GM19452 (cell line): ENCODE measurements at regions not wholly inside any gene's neighbourhood (a gene's known extent, or its start where the extent isn't known, plus 50 kb on each side); places are given as distances from the start of the nearest gene placed in this dataset.
"Not testable (repeated sequence)": the region's sequence is repeated elsewhere in the genome, so short reads cannot be mapped to it uniquely, and the experiment has no call there.

Source experiments
- ATAC-seq: cut with Tn5 transposase; IDR thresholded peaks from one replicate; pipeline ENCODE4 v1.9.1; 2021; ENCODE audit not compliant: unreplicated experiment

DNA sequence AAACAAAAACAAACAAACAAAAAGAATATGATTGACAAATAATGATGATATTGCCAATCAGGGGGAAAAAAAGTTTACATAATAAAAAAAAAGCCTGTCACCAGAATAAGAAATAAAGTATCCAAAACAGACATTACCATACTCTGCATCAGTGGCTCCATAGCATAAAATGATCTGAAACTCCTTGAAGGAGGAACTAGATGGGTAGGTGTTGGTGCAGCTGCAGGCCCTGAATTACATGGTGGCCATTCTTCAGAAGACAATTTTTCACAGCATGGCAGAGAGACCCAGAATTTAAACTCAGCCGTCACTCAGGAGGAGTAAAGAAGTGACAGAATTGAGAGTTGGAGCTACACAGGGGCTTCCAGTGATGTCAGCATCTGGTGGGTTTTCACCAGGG lies 60.2 kb downstream of the GLUL start:
- no peak for ATAC-seq

DNA sequence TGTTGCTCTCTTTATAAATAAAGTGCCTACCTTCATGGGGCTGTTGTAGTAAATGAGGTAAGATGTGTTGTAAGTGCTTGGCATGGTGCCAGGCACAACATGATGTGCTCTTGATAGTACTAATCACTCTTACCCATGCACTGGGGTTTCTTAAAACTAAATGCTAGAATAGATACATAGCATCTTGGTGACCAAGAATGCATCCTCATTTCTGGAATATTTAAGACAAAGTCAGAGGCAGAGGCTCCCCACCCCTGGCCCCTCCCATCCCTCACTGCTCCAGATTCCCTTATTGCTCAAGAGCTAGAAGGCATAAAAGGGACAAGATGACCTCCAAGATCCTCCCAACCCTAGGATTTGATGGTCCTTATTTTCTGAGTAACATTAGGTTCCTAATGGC lies 61.3 kb downstream of the GLUL start:
- no peak for ATAC-seq

DNA sequence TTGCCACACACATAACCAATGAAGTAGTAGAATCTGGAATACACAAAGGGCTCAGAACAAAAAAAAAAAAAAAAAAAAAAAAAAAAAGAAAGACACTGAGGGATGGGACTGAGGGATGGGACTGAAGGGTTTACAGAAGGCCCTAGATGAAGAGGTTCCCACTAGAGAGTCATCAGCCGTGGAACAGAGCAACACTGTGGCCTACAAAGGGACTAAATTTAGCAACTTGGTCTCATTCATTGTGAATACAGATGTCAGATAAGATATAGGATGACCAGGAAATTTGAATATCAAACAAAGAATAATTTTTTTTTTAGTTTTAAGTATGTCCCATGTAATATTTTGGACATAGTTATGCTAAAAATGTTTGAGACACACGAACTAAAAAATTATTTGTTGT lies 62.1 kb downstream of the GLUL start:
- ATAC-seq = no peak

DNA sequence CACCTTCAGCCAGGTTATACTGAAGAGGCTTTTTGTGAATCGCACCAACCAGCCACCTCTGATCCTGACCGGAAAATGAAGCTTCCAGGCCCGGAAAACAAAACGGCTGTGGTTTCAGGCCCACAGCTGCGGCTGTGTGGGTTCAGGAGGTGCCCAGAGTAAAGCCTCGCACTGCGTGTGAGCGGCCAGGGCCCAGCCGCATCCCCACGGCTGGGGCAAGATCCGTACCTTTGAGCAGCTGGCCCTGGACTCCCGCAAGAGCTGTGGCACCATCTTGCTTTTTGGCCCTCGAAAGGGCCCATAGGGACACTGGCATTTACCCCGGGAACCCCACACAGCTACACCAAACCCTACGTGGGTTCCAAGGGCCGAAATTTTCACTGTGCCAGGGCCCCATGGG lies 63.0 kb downstream of the GLUL start:
- no peak for ATAC-seq

DNA sequence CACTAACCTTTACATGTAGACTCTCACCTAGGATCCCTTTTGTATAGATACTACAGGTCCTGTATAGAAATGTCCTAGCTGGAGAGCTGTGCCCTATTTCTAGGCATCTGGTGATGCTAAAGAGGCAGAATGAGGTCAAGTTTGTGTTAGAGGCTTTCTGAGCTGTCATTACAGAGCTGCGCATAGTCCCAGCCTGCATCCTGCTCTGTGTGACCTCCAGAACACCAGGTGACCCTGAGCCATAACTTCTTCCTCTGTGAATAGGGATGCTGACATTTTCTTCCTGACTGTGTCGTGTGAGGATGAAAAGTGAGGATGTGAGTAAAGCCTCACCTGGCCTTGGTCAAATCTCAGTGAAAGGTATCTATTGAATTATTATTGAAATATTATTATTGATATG lies 66.3 kb downstream of the GLUL start:
- no peak for ATAC-seq

DNA sequence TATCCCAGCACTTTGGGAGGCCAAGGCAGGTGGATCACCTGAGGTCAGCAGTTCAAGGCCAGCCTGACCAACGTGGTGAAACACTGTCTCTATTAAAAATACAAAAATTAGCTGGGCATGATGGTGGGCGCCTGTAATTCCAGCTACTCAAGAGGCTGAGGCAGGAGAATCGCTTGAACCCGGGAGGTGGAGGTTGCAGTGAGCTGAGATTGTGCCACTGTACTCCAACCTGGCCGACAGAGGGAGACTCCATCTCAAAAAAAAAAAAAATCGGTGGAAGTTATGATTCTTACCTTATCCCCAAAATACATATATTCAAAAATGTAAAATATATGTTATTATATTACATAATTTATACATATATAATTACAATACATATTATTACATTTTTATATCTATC lies 70.1 kb downstream of the GLUL start:
- ATAC-seq = not testable (repeated sequence)

DNA sequence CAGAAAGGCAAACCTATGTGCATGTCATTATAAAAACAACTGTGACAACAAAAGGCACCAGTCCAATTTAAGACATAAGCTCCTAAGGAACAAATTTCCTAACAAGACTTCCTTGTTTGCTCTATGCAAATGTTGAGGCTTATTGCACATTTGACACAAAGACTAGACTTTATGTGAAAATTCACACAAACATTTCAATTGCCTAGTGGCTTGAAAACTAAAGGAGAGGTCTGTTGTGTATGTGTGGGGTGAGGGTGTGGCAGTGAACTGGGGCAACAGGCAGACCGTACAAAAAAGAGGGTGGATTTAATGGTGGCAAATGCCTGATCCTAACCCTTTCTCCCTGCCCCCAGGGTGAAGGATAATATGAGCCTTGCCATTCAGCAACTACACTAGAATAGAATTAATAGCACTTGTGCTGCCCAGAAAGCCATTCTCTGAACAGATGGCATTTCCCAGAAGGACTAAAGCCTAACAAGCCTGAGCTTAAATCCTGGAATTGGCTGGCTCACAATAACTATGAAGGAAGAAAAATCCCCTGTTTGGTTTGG lies 73.9 kb downstream of the GLUL start:
- no peak for ATAC-seq

DNA sequence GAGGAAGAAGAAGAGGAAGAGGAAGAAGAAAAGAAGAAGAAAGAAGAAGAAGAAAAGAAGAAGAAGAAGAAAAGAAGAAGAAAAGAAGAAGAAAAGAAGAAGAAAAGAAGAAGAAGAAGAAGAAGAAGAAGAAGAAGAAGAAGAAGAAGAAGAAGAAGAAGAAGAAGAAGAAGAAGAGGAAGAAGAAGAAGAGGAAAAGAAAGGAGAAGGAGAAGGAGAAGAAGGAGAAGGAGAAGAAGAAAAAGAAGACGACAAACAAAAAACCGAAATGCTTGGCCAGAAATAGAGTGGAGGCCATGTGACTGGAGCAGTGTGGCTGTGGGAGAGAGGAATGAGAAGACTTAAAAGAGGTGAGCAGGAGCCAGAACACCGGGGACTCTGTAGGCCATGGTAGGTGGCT lies 75.1 kb downstream of the GLUL start:
- ATAC-seq = not testable (repeated sequence)

DNA sequence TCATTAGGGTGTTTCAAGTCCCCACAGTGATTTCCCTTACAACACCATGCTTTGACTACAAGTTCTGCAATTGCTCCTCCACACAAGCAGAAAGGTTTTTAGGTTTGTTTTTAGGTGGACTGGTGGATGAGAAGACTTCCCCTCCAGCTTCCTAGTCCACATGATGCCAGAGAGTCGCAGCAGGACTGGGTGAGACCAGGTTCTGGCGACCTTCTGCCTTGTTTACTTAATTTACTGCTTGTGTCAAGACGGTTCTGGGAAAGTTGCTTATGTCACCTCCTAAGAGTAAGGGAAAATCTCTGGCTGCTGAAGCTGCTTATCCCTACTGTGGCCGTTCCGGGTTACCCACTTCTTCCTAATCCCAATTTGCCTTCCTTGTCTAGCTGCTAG lies 76.4 kb downstream of the GLUL start:
- ATAC-seq = no peak

DNA sequence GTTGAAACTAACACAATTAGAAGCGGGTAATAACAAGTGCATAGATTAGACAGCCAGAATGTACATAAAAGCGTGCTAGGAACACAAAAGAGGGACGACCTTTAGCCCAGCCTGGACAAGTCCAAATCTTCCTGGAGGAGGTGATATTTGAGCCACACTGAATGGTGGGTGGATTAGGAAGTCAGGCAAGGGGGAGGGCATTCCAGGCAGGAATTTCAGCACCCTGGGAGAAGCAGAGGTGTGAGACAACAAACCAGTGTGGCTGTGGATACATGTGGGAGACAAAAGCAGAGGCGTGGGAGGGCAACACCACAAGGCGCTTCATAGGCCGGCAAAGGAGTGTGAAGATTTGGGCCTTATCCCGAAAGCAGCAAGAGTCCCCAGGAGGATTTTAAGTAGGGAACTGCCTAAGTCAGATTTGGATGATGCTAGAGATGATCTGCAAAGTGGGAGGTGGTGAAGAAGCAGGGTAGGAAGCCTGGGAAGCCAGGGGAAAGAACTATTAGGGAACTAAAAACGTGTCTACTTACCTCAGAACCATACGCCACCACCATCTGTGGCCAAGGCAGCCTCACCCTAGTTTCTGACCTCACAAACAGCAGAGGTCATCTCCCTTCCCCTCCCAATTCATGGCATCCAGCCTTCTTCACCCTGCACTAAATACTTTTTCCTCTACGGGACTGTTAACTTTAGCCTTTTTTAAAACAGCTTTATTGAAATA lies 81.8 kb downstream of the GLUL start:
- ATAC-seq = no peak

DNA sequence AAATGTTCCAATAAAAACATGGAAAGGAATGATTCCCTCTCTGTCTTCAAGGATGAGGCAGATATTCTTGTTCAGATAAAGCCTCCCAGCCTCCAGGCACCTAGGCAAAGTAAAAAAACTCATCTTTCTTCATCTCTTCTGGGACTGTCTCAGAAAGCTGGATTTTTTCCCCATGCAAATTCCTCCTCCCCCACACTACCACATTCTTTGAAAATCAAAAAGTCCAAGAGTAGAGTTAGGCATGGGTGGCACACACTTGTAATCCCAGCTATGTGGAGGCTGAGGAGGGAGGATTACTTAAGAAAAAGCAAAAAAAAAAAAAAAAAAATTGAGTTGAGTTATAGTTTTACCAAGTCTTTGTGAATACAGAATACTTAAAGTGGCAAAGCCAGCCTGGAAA lies 82.8 kb downstream of the GLUL start:
- ATAC-seq = no peak

DNA sequence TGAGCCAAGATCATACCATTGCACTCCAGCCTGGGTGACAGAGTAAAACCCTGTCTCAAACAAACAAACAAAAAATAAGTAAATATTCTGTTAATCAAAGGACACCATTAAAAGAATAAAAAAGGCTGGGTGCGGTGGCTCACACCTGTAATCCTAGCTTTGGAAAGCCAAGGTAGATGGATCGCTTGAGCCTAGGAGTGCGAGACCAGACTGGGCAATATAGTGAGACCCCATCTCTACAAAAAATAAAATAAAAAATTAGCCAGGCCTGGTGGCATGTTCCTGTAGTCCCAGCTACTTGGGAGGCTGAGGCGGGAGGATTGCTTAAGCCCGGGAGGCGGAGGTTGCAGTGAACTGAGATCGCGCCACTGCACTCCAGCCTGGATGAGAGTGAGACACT lies 84.1 kb downstream of the GLUL start:
- ATAC-seq = not testable (repeated sequence)

DNA sequence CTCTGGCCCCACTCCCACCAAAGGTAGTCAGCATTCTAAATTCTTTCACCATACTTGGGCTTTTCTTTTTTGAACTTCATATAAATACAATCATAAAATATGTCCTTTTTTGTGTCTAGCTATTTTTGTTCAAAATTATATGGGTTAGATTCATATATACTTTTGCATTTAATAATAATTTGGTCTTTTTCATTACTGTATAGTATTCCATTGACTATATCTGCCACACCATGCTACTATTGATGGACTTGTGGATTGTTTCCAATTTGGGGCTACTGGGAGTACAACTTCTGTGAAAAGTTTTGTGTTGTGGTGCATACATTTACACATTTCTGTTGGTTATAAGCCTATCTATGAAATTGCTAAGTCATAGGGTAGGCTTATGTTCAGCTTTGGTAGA lies 85.7 kb downstream of the GLUL start:
- no peak for ATAC-seq

DNA sequence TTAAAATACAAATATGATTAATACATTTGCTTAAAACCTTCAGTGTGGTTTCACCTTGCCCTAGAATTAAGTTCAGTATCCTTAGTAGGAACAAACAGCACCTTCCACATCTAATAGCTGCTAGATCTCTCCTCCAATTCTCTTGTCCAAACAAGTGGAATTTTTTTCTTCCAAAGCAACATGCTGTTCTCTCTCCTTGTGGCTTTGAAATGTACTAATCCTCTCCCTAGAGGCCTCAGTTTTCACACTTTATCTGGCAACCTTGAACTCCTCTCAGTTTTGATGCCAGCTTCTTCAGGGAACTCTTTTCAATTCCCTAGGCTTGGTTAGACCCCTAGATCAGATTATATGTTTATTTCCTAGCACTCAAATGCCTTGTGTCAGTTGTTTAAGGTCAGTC lies 87.0 kb downstream of the GLUL start:
- no peak for ATAC-seq

DNA sequence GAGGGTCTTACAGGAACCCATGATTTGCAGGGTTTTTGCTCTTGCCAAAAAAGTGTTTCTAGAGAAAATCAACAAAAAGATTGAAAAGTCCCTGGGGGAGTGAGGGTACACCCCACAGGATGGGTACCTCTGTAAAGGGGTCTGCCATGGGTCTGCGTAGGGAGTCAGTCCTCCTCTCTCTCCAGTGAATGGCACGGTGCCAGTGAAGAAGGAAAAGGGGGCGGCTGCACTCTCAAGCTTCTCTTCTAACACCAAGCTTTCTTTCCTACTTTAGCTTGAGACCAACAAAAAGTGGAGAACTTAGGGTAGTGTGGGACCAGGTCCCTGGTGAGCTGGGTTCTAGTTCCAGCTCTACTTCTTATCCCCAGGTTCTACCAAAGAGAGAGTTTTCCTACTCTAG lies 87.4 kb downstream of the GLUL start:
- ATAC-seq = no peak

DNA sequence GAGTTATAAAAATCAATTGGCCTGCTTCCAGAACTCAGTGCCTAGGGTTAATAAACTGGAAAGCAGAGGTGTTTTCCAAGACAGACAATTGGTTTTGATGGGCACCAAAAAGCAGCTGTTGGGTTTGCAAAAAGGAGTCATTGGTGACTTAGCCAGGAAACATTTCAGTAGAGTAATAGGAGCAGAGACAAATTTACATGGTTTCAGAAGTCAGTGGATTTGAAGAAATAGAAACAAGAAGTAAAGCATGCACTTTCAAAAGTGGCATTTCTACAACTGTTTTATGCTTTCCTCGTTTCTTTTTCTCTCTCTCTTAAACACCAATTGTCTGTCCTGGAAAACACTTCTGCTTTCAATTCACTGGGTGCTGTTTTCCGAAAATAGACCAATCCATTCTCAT lies 87.8 kb downstream of the GLUL start:
- ATAC-seq = no peak

DNA sequence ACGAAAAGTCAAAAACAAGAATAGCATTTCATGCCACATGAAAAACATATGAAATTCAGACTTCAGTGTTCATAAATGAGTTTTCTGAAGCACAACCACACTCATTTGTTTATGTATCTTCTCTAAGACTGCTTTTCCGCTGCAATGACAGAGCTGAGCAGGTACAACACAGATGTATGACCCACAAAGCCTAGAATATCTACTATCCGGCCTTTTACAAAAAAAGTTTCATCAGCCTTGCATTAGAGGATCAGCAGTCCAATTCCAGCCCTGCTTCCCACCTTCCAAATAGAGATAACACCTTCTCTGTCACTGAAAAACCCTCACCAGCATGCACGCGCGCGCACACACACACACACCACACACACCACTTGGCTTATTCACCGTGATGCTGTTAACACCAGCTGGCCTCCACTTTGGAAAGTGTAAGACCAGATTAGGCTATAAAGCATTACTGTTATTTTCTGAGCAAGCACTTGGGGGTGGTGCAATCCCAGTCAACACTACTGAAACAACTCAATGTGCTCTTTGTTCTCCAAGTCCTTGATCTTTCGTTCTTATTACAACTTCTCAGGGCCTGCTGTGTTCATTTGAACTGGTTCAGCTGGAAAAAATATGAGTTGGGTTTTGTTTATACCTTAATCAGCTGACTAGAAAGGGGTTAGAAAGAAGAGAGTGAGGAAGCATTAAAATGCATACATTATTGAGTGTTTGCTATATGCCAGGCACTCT lies 90.0 kb downstream of the GLUL start:
- ATAC-seq = no peak

DNA sequence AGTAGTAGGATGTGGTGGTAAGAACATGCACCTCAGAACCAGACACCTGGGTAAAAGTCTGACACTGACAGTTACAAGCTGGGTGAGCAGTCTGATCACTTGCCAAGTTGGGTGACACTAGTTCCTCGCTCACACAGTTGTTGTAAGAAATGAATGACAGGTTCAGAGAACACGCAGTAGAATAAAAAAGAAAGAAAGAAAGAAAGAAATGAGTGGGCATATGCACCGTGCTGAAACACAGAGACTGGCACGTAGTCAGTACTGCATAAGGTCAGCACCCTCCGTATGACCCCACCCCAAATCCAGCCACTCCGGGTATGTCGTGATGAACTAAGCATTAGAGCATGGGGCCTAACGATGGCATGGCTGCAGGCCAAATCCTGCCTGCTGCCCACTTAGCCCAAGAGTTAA lies 90.6 kb downstream of the GLUL start:
- no peak for ATAC-seq

DNA sequence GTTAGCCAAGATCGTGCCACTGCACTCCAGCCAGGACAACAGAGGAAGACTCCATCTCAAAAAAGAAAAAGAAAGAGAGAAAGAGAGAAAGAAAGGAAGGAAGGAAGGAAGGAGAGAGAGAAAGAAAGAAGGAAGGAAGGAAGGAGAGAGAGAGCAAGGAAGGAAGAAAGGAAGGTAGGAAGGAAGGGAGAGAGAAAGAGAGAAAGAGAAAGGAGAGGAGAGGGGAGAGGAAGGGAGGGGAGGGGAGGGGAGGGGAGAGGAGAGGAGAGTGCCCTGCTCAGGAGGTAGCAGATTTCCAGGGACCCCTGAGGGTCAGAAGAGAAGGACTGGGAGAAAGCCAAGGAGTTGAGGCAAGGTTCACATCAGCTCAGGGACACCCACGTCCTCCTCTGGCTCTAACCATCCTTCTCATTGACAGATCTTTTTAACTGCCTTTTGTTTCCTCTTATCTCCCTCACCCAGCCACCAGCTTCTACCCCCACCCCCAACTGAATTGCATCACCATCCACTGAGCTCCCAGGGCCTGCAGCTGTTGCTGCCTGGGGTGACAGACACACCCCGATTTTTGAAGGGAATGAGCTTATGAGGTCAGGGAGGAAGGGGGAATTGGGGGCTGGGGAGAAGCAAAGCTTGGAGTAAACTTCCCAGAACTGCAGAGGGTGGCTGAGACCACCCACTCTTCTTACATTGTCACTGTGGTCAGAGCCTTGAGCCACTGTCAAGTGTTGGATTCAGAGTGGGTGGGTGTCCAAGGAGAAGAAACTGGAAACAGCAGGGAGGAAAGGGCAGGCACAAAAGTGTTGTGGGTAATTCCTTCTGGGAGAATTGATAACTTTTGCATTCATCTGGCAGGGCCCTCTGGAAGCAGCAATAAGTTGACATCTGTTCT lies 91.6 kb downstream of the GLUL start:
- ATAC-seq = no peak

DNA sequence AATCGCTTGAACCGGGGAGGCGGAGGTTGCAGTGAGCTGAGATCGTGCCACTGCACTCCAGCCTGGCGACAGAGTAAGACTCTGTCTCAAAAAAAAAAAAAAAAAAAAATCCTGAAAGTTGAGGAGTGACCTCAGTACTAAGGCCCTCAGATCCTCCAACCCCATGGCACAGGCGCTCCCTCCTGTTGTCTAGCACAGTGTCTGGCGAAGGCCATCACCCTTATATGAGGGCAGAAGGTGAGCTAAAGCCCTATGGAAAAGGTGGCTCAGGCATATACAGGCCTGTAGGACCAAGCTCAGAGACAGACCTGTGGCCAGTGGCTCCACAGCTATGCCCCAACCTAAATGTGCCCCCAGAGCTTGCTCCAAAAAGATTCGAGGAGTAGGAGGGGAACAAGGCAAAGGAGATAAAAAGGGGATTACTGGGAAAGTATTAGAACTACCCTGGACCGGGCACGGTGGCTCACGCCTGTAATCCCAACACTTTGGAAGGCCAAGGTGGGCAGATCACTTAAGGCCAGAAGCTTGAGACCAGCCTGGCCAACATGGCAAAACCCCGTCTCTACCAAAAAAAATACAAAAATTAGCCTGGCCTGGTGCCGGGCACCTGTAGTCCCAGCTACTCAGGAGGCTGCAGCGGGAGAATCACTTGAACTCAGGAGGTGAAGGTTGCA lies 92.4 kb downstream of the GLUL start:
- ATAC-seq = not testable (repeated sequence)

DNA sequence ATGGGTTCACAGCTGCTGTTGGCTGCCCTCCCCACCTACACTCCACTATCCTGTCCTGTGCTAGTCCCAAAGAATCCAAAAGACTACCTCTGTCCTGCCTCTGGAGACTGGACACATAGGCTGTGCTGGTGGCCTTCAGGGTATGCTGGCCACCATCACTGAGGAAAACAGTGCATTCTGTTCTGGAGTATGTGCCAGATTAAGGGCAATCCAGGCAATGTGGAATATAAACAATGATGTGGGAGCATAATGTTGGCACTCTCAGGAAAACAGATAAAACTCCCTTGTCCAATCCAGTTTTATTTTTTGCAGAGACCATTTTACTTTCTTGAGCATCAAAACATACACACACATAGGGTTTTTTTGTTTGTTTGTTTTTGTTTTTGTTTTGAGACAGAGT lies 94.3 kb downstream of the GLUL start:
- ATAC-seq = no peak
